Esophagus muscularis mucosa (tissue), 4 donors: ENCODE measurements at regions not wholly inside any gene's neighbourhood (a gene's known extent, or its start where the extent isn't known, plus 50 kb on each side); places are given as distances from the start of the nearest gene placed in this dataset.

Experiments used
- EP300 ChIP-seq: sonication (generic); formaldehyde crosslinking; IDR thresholded peaks from one replicate; pipeline ENCODE4 v1.6.1; 2017; ENCODE audit warnings: antibody characterized with exemption
- POLR2A ChIP-seq: fragments of 450-650 bp; IDR thresholded peaks from one replicate; pipeline ENCODE4 v1.6.1; 2017; ENCODE audit warnings: antibody characterized with exemption, moderate library complexity, mild to moderate bottlenecking, low read depth
- POLR2AphosphoS5 ChIP-seq, 2 donors: sonication (generic); formaldehyde crosslinking; IDR thresholded peaks; one replicate each; pipeline ENCODE4 v1.6.1; 2017; ENCODE audit warnings: antibody characterized with exemption in 2 of 2
- TF ChIP-seq, protein P1 (sequence below), 3 experiments: fragments of 200-600 bp in 2 of 3; fragments of 450-650 bp in 1 of 3; sonication (generic) in 2 of 3; IDR thresholded peaks; one replicate each; pipeline ENCODE4 v1.5.1; 2017 to 2019; ENCODE audit warnings: antibody characterized with exemption in 3 of 3, mild to moderate bottlenecking in 2 of 3, moderate library complexity in 1 of 3

DNA sequence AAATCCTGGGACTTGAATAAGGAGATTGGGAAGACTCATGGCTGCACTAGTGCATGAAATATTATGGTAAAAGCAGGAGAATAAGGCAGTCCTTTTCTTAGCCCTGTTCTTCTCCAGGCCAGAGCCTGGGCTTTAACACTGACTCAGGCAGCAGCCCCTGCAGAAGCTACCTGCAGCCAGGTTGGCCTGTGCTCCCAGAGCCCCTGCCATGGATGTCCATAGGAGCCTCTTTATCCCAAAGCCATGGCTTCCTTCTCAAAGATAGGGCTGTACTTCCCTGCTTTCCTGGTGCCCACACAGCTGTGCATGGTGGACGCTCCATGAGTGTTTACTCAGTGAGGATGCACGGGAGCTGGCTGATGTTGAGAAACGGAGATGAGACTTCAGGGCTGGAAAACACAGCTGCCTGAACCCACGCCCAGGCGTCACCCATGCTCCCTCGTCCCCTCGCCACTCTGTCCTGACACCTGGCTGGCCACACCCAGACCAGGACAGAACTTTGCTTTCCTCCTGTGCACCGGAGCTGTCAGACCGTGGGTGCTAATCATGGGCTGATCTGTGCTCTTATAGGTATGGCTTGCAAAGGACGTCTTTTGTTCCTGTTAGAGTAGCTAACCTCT lies 135.5 kb downstream of the GLI2 start:
- TF ChIP-seq EP300 (no peak), POLR2AphosphoS5 (IDR thresholded peaks at IDR 0.05) (no peak), POLR2A (no peak)
- TF ChIP-seq, protein P1, sequence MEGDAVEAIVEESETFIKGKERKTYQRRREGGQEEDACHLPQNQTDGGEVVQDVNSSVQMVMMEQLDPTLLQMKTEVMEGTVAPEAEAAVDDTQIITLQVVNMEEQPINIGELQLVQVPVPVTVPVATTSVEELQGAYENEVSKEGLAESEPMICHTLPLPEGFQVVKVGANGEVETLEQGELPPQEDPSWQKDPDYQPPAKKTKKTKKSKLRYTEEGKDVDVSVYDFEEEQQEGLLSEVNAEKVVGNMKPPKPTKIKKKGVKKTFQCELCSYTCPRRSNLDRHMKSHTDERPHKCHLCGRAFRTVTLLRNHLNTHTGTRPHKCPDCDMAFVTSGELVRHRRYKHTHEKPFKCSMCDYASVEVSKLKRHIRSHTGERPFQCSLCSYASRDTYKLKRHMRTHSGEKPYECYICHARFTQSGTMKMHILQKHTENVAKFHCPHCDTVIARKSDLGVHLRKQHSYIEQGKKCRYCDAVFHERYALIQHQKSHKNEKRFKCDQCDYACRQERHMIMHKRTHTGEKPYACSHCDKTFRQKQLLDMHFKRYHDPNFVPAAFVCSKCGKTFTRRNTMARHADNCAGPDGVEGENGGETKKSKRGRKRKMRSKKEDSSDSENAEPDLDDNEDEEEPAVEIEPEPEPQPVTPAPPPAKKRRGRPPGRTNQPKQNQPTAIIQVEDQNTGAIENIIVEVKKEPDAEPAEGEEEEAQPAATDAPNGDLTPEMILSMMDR (IDR thresholded peaks at IDR 0.05) = no peak
